WERI-Rb-1 (cell line): ENCODE measurements at regions not wholly inside any gene's neighbourhood (a gene's known extent, or its start where the extent isn't known, plus 50 kb on each side); places are given as distances from the start of the nearest gene placed in this dataset.

Experiments used
- DNase-seq: peaks from one replicate; pipeline ENCODE4 v3.0.0-alpha.2; 2020
- H3K27ac ChIP-seq: fragments of 250-450 bp; sonication (Bioruptor Pico); 2 replicates; pipeline ENCODE4 v1.5.1; 2020; ENCODE audit warnings: mild to moderate bottlenecking, moderate library complexity
- H3K27me3 ChIP-seq: fragments of 250-450 bp; sonication (Bioruptor Pico); 2 replicates; pipeline ENCODE4 v1.5.1; 2021; ENCODE audit warnings: mild to moderate bottlenecking, low read depth, moderate library complexity; ENCODE audit not compliant: insufficient read depth, severe bottlenecking
- H3K36me3 ChIP-seq: fragments of 250-450 bp; sonication (Bioruptor Pico); 2 replicates; pipeline ENCODE4 v1.5.1; 2020; ENCODE audit warnings: mild to moderate bottlenecking, moderate library complexity
- H3K4me3 ChIP-seq: 2 replicates; pipeline ENCODE4 v1.5.1; 2011; ENCODE audit warnings: low read depth, mild to moderate bottlenecking, control low read depth, low read length
- H3K9me3 ChIP-seq: fragments of 250-450 bp; sonication (Bioruptor Pico); 2 replicates; pipeline ENCODE4 v1.5.1; 2021; ENCODE audit warnings: mild to moderate bottlenecking, moderate library complexity; ENCODE audit not compliant: severe bottlenecking
- TF ChIP-seq, protein P1 (sequence below): IDR thresholded peaks from 2 replicates; pipeline ENCODE4 v1.5.1; 2011; ENCODE audit warnings: low read depth, mild to moderate bottlenecking, control low read depth, inconsistent platforms, low read length

DNA sequence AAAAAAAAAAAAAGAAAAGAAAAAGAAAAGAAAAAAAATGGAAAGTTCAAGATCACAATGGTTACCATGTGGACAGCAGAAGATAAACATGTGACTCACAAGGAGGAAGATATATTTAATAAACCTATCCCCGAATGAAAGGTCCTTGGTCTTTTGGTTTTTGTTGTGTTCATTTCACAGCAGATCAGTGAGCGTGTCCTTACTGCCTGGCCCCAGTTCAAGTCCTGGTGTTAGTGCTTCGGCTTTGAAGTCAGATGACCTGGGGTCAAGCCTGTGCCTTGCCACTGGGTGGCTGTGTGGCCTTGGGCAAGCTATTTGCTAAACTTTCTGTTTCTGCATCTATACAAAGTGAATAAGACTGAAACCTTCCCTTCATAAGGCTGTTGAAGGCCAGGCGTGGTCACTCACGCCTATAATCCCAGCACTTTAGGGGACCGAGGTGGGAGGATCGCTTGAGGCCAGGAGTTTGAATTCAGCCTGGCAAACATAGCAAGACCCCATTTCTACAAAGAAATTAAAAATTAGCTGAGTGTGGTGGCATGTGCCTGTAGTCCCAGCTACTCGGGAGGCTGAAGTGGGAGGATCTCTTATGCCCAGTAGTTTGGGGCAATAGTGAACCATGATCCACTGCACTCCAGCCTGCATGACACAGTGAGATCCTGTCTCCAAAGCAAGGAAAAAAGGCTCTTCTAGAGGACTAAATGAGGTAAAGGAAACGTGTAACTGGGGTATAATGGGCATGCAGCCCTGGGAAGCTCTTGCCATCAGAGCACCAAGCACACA is 94.5 kb upstream of the SPATA31D4 start:
- no peaks in the 10 kb centered on the region for H3K36me3 ChIP-seq
- no peak overlapping the region for H3K4me3 ChIP-seq
- no peaks in the 10 kb centered on the region for H3K9me3 ChIP-seq
- H3K27me3 ChIP-seq, result no peaks in the 10 kb centered on the region
- no peak overlapping the region for H3K27ac ChIP-seq
- DNase-seq, result no peak
- TF ChIP-seq, protein P1, sequence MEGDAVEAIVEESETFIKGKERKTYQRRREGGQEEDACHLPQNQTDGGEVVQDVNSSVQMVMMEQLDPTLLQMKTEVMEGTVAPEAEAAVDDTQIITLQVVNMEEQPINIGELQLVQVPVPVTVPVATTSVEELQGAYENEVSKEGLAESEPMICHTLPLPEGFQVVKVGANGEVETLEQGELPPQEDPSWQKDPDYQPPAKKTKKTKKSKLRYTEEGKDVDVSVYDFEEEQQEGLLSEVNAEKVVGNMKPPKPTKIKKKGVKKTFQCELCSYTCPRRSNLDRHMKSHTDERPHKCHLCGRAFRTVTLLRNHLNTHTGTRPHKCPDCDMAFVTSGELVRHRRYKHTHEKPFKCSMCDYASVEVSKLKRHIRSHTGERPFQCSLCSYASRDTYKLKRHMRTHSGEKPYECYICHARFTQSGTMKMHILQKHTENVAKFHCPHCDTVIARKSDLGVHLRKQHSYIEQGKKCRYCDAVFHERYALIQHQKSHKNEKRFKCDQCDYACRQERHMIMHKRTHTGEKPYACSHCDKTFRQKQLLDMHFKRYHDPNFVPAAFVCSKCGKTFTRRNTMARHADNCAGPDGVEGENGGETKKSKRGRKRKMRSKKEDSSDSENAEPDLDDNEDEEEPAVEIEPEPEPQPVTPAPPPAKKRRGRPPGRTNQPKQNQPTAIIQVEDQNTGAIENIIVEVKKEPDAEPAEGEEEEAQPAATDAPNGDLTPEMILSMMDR, result 0 out of 2 replicates have a peak, but pooled peaks have one; percentile 6

DNA sequence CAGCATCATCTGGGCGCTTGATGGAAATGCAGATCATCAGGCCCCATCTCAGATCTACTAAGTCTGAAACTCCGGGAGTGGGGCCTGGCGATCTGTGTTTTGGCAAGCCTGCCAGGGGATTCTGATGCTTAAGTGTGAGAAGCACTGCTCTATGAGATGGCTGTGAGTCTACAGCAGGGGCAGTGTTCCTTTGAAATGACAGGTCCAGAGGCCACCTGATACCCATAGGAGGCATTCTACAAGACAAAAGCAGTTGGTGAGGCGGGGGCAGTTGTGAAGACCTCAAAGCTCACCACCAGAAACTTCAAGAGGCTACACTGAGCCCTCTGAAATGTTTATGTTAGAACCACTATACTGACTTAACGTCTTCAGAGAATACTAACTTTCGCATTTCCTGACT is 86.9 kb upstream of the SPATA31D4 start:
- TF ChIP-seq, protein P1, result no peak
- Histone ChIP-seq H3K36me3 (no peaks in the 10 kb centered on the region), H3K27ac (no peak overlapping the region), H3K4me3 (no peak overlapping the region), H3K9me3 (no peaks in the 10 kb centered on the region), H3K27me3 (no peaks in the 10 kb centered on the region)
- no peak for DNase-seq

DNA sequence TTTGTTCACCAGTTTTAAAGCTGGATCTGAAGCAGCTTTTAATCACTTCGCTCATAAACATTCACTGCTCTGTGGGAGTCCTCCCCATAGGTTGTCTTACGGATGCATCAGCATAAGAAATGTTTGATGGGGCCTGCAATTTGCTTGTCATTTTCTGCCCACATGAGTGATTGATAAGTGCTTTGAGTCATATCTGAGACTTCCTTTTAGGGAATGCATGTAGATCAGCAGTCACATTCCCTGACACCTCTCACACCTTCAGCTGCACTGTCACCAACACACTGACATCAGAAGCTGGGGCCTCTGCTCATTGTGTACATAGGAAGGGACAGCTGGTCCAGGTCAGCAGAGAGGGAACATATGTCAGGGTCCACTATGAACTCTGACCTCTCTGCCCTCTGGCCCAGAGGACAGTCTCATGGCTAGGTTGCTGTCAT is 84.1 kb upstream of the SPATA31D4 start:
- Histone ChIP-seq H3K27ac (no peak overlapping the region), H3K4me3 (no peak overlapping the region), H3K27me3 (no peaks in the 10 kb centered on the region), H3K36me3 (no peaks in the 10 kb centered on the region), H3K9me3 (no peaks in the 10 kb centered on the region)
- DNase-seq, result no peak
- TF ChIP-seq, protein P1, result no peak

DNA sequence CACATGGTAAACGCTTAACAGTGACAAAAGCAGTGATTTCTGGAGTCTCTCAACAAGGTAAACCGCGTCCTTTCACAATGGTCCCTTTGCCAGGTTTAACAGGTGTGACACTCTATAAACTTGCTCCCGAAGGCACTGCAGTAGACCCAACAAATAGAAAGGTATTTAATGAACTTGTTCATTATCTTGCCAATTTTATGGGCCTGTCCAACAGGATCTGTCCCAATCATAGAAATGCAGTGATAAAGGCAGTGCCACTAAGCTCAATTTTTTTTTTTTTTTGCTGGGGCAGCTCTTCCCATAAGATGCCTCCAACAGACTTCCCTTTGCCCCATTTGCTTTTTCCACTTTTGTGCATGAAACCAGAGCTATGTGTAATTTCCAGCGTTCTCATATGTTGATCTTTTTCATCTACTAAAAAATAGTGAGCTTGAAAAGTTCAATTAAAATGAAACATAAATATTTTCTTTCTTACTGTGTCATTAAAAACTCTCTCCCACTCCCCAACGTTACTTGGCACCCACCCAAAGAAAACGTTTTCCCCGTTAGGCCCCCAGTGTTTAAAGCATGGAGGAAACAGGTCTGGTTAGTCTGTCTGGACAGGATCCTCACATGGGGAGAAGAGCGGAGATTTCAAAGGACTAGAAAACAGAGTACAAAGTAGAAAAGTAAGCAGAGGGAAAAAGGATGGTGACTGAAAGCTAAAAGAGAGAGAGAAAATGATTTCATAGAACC is 80.9 kb upstream of the SPATA31D4 start:
- Histone ChIP-seq H3K36me3 (no peaks in the 10 kb centered on the region), H3K4me3 (no peak overlapping the region), H3K27me3 (no peaks in the 10 kb centered on the region), H3K9me3 (no peaks in the 10 kb centered on the region), H3K27ac (no peak overlapping the region)
- TF ChIP-seq, protein P1, result no peak
- no peak for DNase-seq

DNA sequence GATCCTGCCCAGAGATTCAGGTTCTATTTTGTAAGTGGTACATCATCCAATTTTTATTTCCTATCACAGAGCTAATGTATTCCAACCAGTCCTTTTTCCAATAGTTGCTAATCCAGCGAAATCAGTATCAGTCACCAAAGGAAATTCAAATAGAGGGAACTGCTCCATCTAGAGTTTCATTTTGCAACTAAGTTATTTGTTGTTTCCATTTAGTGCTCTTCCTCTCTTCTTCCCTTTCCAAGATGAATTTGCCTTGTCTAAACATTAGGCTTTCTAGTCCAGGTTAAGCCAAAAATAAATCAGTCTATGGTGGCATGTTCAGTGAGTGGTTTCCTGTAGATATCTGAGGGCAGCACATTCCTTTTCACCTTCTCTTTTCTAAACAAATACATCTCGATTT is 79.8 kb upstream of the SPATA31D4 start:
- TF ChIP-seq, protein P1, result 0 out of 2 replicates have a peak, but pooled peaks have one; percentile 24
- Histone ChIP-seq H3K27me3 (no peaks in the 10 kb centered on the region), H3K36me3 (no peaks in the 10 kb centered on the region), H3K9me3 (no peaks in the 10 kb centered on the region), H3K27ac (no peak overlapping the region), H3K4me3 (no peak overlapping the region)
- no peak for DNase-seq
